ENCODE measurements at regions not wholly inside any gene's neighbourhood (a gene's known extent, or its start where the extent isn't known, plus 50 kb on each side); places are given as distances from the start of the nearest gene placed in this dataset.

- DNase-seq: no peak
Measured at GRCh38 chr9:108546215-108546614, 309.6 kb downstream of the ACTL7B start.

GRCh38 chr9:108545436-108545835 is 310.4 kb downstream of the ACTL7B start:
- no peak for DNase-seq

GRCh38 chr9:108544866-108545265 is 310.9 kb downstream of the ACTL7B start:
- DNase-seq: no peak

GRCh38 chr9:108543251-108543778 is 312.5 kb downstream of the ACTL7B start:
- no peak for DNase-seq

- DNase-seq: no peak
Measured at GRCh38 chr9:108537756-108538155, 318.0 kb downstream of the ACTL7B start.

GRCh38 chr9:108536836-108537601 is 318.8 kb downstream of the ACTL7B start:
- no peak for DNase-seq

GRCh38 chr9:108535526-108535925 is 320.3 kb downstream of the ACTL7B start:
- no peak for DNase-seq

GRCh38 chr9:108534741-108535140 is 321.0 kb downstream of the ACTL7B start:
- DNase-seq: no peak

- DNase-seq: no peak
Measured at GRCh38 chr9:108530141-108530540, 325.6 kb downstream of the ACTL7B start.

- DNase-seq: no peak
Measured at GRCh38 chr9:108528231-108528630, 327.6 kb downstream of the ACTL7B start.

- DNase-seq: no peak
Measured at GRCh38 chr9:108526518-108526917, 329.3 kb downstream of the ACTL7B start.

- DNase-seq: no peak
Measured at GRCh38 chr9:108525186-108525585, 330.6 kb downstream of the ACTL7B start.

GRCh38 chr9:108521063-108521590 is 334.7 kb downstream of the ACTL7B start:
- DNase-seq: no peak

GRCh38 chr9:108519437-108519836 is 336.3 kb downstream of the ACTL7B start:
- no peak for DNase-seq

GRCh38 chr9:108517651-108518365 is 338.0 kb downstream of the ACTL7B start:
- no peak for DNase-seq

GRCh38 chr9:108516391-108516790 is 339.4 kb downstream of the ACTL7B start:
- DNase-seq: no peak

GRCh38 chr9:108515856-108516255 is 339.9 kb downstream of the ACTL7B start:
- no peak for DNase-seq

GRCh38 chr9:108512426-108513173 is 343.2 kb downstream of the ACTL7B start:
- no peak for DNase-seq

- DNase-seq: no peak
Measured at GRCh38 chr9:108511307-108511706, 344.5 kb downstream of the ACTL7B start.

- DNase-seq: no peak
Measured at GRCh38 chr9:108496846-108497245, 358.9 kb downstream of the ACTL7B start.

GRCh38 chr9:108489567-108489966 is 366.2 kb downstream of the ACTL7B start:
- DNase-seq: no peak

- DNase-seq: no peak
Measured at GRCh38 chr9:108486831-108487230, 369.0 kb downstream of the ACTL7B start.

- no peak for DNase-seq
Measured at GRCh38 chr9:108484468-108484867, 371.3 kb downstream of the ACTL7B start.
